ENCODE measurements at regions not wholly inside any gene's neighbourhood (a gene's known extent, or its start where the extent isn't known, plus 50 kb on each side); places are given as distances from the start of the nearest gene placed in this dataset.

- POLR2A ChIA-PET, result no interaction called here
- intact Hi-C loops (cut with micrococcal nuclease) (no loop called here), dilution Hi-C loops (cut with MboI; ENCODE audit: extremely low pct_ligation_motif_present, low sequenced_read_pairs) (no loop called here)
- Histone ChIP-seq H3K36me3 (ENCODE audit: control insufficient read depth in 2 of 2, extremely low read depth in 1 of 2, insufficient read depth in 2 of 2, low read length in 2 of 2) (no peaks in the 10 kb centered on the region), H4K20me1 (replicated peaks; ENCODE audit: control insufficient read depth, extremely low read depth, insufficient read depth, low read length) (no peaks in the 10 kb centered on the region), H3K27ac (ENCODE audit: insufficient read depth, low read depth, low read length) (no peak overlapping the region), H3K4me2 (ENCODE audit: insufficient read depth, low read length) (no peak overlapping the region), H3K9me3 (replicated peaks; ENCODE audit: control insufficient read depth, insufficient read depth, low read length) (no peaks in the 10 kb centered on the region), H3K4me3 (replicated peaks in 1 of 3; ENCODE audit: insufficient read depth in 1 of 3, low read depth in 1 of 3, low read length in 3 of 3) (no peak overlapping the region), H3K79me2 (ENCODE audit: control insufficient read depth, insufficient read depth, low read length) (no peaks in the 10 kb centered on the region), H3K9me1 (replicated peaks; ENCODE audit: control insufficient read depth, extremely low read depth, insufficient read depth, low read length) (no peaks in the 10 kb centered on the region), H3K9ac (replicated peaks; ENCODE audit: extremely low read depth, insufficient read depth, low read length) (no peak overlapping the region), H3K27me3 (ENCODE audit: control insufficient read depth in 2 of 2, insufficient read depth in 2 of 2, low read length in 2 of 2) (no peaks in the 10 kb centered on the region), H2AFZ (ENCODE audit: low read depth, low read length) (no peak overlapping the region), H3K4me1 (ENCODE audit: control insufficient read depth, extremely low read depth, insufficient read depth, low read length) (peaks cover 5% of the 10 kb centered on the region)
- FAIRE-seq, result no peak
- CTCF ChIA-PET, result interaction anchor here (1.7 kb wide), 1 partner anchor 16 kb away, joined by 3 read pairs; no protein-coding TSS in a partner anchor
- DNase-seq (ENCODE audit: low read depth, low spot score), result no peak
- no TSS peak for BruUV-seq (replicated peaks)
- TF ChIP-seq EZH2 (IDR thresholded peaks at IDR 0.05; ENCODE audit: borderline replicate concordance, low read depth, low read length, severe bottlenecking), result no peak
- no peak for TF ChIP-seq POLR2AphosphoS5 (IDR thresholded peaks at IDR 0.05; ENCODE audit: insufficient read depth, low read depth, low read length)
- TF ChIP-seq FOS (IDR thresholded peaks at IDR 0.05; ENCODE audit: borderline replicate concordance, insufficient read depth, low read length), result no peak
- TF ChIP-seq POLR2A (IDR thresholded peaks at IDR 0.05; ENCODE audit: low read depth, low read length), result no peak
- no peak for TF ChIP-seq CTCF (IDR thresholded peaks at IDR 0.05; ENCODE audit: extremely low read depth in 1 of 2, insufficient read depth in 1 of 2, low read depth in 1 of 2, low read length in 2 of 2)
- no peak for TF ChIP-seq GATA2 (IDR thresholded peaks at IDR 0.05; ENCODE audit: insufficient read depth, insufficient read length, low read depth, low read length)
- no peak for TF ChIP-seq MAX (IDR thresholded peaks at IDR 0.05; ENCODE audit: insufficient read depth, insufficient read length)
- TF ChIP-seq JUN (IDR thresholded peaks at IDR 0.05; ENCODE audit: borderline replicate concordance, insufficient read depth, insufficient read length, low read depth), result no peak
- TF ChIP-seq MYC (IDR thresholded peaks at IDR 0.05; ENCODE audit: low read depth, low read length), result no peak
These were observed 51.2 kb downstream of the PITPNM2 start for GRCh38 chr12:123099560-123100192.

All from endothelial cell of umbilical vein (primary cell).